Ovary (tissue), 7 donors: ENCODE measurements at regions not wholly inside any gene's neighbourhood (a gene's known extent, or its start where the extent isn't known, plus 50 kb on each side); places are given as distances from the start of the nearest gene placed in this dataset.

Source experiments
- DNase-seq, 5 donors: peaks; one replicate each; pipeline ENCODE4 v3.0.0-alpha.2; 2019 to 2020
- H3K27ac ChIP-seq, 2 donors: fragments of 200-600 bp; one replicate each; pipeline versions ENCODE4 v1.5.1 to v1.8.0; 2019 to 2022
- H3K27me3 ChIP-seq: fragments of 200-600 bp; one replicate; pipeline ENCODE4 v1.8.0; 2022
- H3K36me3 ChIP-seq: fragments of 200-600 bp; sonication (generic); one replicate; pipeline ENCODE4 v1.5.1; 2019
- H3K4me1 ChIP-seq: one replicate; pipeline ENCODE4 v1.8.1; 2013; ENCODE audit warnings: mild to moderate bottlenecking, moderate library complexity; ENCODE audit not compliant: insufficient read depth
- H3K4me3 ChIP-seq: fragments of 200-600 bp; sonication (generic); one replicate; pipeline ENCODE4 v1.5.1; 2017
- H3K9me3 ChIP-seq, 2 donors: fragments of 200-600 bp in 1 of 2; sonication (generic) in 1 of 2; one replicate each; pipeline versions ENCODE4 v1.5.1 to v1.8.1; 2013 to 2019; ENCODE audit warnings: mild to moderate bottlenecking in 1 of 2, moderate library complexity in 1 of 2
- EP300 ChIP-seq: sonication (generic); formaldehyde crosslinking; IDR thresholded peaks from one replicate; pipeline ENCODE4 v1.6.1; 2017; ENCODE audit warnings: antibody characterized with exemption
- POLR2A ChIP-seq: fragments of 450-650 bp; IDR thresholded peaks from one replicate; pipeline ENCODE4 v1.6.1; 2017; ENCODE audit warnings: antibody characterized with exemption, mild to moderate bottlenecking, moderate library complexity
- WGBS, 3 donors: extraction: QIAGEN DNeasy Blood & Tissue Kit in 1 of 3; methylation state at CpG; one replicate each; pipeline versions ENCODE4 v1.1.5 to v1.1.7; 2013 to 2017; 5-methylcytosine and 5-hydroxymethylcytosine counted together
- intact Hi-C, 4 donors: fragments of 100-400 bp; cut with DNase I; formaldehyde crosslinking; loops; one replicate each; pipeline versions ENCODE4 v1.11.0 to v1.15.1; 2022 to 2023
- TF ChIP-seq, protein P1 (sequence below), 3 donors: fragments of 450-650 bp in 2 of 3; fragments of 200-600 bp in 1 of 3; IDR thresholded peaks; one replicate each; pipeline versions ENCODE4 v1.5.1 to v1.8.0; 2016 to 2022; ENCODE audit warnings: antibody characterized with exemption in 3 of 3, mild to moderate bottlenecking in 1 of 3
- donor health status: DM: no; HTN: no; CAD: no; lungs with moderate emphysema.
- donor health status: DM: no; HTN: no; CAD: no.
- donor health status: Bipolar disorder and iron deficiency.
- donor health status: DM: no; HTN: no; CAD: no.
- donor health status: DM: yes; HTN: yes; CAD: no.

DNA sequence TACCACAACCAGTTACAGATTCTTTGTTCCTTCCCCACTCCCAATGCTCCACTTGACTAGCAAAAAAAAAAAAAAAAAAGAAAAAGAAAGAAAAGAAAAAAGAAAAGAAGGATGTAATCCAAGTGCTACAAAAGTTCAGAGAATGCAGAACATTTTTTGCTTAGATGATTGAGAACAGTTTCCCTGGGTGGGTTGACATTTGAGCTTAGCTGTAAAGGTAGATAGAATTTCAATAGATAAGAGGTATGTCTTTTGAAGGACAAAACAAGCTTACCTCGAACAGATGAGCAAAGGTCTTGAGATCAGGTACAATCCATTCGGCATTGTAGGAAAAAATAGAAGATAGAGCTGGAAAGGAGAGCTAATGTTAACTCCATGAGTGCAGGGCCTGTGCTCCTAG is 344.6 kb upstream of the NECTIN3 start:
- TF ChIP-seq EP300: no peak
- TF ChIP-seq POLR2A: no peak
- TF ChIP-seq, protein P1, sequence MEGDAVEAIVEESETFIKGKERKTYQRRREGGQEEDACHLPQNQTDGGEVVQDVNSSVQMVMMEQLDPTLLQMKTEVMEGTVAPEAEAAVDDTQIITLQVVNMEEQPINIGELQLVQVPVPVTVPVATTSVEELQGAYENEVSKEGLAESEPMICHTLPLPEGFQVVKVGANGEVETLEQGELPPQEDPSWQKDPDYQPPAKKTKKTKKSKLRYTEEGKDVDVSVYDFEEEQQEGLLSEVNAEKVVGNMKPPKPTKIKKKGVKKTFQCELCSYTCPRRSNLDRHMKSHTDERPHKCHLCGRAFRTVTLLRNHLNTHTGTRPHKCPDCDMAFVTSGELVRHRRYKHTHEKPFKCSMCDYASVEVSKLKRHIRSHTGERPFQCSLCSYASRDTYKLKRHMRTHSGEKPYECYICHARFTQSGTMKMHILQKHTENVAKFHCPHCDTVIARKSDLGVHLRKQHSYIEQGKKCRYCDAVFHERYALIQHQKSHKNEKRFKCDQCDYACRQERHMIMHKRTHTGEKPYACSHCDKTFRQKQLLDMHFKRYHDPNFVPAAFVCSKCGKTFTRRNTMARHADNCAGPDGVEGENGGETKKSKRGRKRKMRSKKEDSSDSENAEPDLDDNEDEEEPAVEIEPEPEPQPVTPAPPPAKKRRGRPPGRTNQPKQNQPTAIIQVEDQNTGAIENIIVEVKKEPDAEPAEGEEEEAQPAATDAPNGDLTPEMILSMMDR (IDR thresholded peaks at IDR 0.05): no peak
- Histone ChIP-seq H3K9me3 (no peaks in the 10 kb centered on the region), H3K36me3 (no peaks in the 10 kb centered on the region), H3K27me3 (no peaks in the 10 kb centered on the region), H3K4me3 (no peak overlapping the region), H3K4me1 (no peaks in the 10 kb centered on the region), H3K27ac (no peak overlapping the region)
- WGBS, 3 donors: 20 to 41% (median 34%) methylated on average over 2 of the region's 2 CpGs
- intact Hi-C loops: no loop called here
- DNase-seq: no peak

DNA sequence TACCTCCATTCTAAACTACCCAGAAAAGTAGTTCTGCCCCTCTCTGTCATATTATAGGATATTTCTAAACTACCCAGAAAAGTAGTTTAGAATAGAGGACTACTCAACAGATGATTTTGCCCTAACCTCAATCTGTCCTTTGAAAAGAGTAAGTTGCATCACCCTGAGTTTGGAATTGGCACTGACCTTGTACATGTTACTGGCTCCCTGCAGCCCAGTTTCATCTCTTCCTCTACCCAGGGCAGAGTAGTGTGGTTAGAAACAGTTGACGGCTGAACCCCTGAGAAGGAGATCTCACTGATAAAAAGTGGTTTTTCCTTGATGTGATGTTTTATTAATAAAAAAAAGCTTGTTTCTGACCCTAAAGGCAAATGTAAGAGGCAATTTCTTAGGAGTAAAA is 340.5 kb upstream of the NECTIN3 start:
- no peaks in the 10 kb centered on the region for H3K9me3 ChIP-seq
- no peaks in the 10 kb centered on the region for H3K36me3 ChIP-seq
- H3K27me3 ChIP-seq: no peaks in the 10 kb centered on the region
- TF ChIP-seq POLR2A: no peak
- TF ChIP-seq, protein P1 (IDR thresholded peaks at IDR 0.05): no peak
- TF ChIP-seq EP300: no peak
- no peaks in the 10 kb centered on the region for H3K4me1 ChIP-seq
- intact Hi-C loops: no loop called here
- no peak overlapping the region for H3K27ac ChIP-seq
- no peak for DNase-seq
- 65 to 77% (median 69%) methylated on average over 1 of the region's 1 CpG for WGBS, 3 donors
- H3K4me3 ChIP-seq: no peak overlapping the region

DNA sequence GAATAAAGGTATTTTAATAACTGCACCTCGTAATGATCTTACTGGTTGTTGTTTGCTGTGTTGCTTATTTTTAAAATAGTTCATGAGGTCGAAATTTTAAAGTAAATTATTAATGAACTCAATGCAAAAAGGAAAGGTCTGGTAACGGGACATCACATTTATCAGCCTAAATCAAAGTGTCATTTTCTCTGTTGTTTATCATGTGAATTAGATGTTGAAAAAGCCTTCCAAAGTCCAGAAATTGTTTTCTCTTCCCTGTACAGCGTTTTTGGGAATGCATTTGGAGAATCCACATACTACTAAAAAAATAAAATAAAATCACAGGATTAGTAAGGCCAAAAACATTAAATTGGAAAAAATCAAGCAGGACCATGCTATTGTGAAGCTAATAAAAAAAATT is 339.2 kb upstream of the NECTIN3 start:
- H3K27ac ChIP-seq: no peak overlapping the region
- no peaks in the 10 kb centered on the region for H3K36me3 ChIP-seq
- DNase-seq: no peak
- WGBS, 3 donors: 67 to 70% (median 69%) methylated on average over 4 of the region's 4 CpGs
- H3K4me1 ChIP-seq: no peaks in the 10 kb centered on the region
- H3K9me3 ChIP-seq: no peaks in the 10 kb centered on the region
- TF ChIP-seq POLR2A: no peak
- TF ChIP-seq, protein P1 (IDR thresholded peaks at IDR 0.05): no peak
- no peak for TF ChIP-seq EP300
- no peaks in the 10 kb centered on the region for H3K27me3 ChIP-seq
- no peak overlapping the region for H3K4me3 ChIP-seq
- intact Hi-C loops: no loop called here

DNA sequence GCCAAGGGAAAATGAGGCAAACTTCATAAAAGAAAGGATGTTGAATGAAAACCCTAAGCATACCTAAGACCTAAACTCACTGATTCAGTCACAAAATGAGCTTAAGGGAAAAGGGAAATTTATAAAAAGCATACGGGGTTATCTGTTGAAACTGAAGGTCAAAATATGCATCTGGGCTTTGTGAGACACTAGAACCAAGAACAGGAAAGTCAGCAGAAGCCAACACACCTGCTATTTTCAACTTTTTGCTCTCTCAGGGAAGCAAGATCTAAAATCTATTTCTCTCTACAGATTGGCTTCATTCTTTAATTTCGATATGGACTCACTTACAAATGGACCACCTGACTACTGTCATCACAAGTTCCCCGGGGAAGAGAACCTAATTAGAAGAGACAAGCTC is 338.6 kb upstream of the NECTIN3 start:
- Histone ChIP-seq H3K4me3 (no peak overlapping the region), H3K27me3 (no peaks in the 10 kb centered on the region), H3K36me3 (no peaks in the 10 kb centered on the region), H3K27ac (no peak overlapping the region), H3K9me3 (no peaks in the 10 kb centered on the region), H3K4me1 (no peaks in the 10 kb centered on the region)
- no peak for TF ChIP-seq POLR2A
- TF ChIP-seq, protein P1 (IDR thresholded peaks at IDR 0.05): no peak
- TF ChIP-seq EP300: no peak
- intact Hi-C loops: no loop called here
- no peak for DNase-seq
- 74 to 81% (median 81%) methylated on average over 3 of the region's 3 CpGs for WGBS, 3 donors

DNA sequence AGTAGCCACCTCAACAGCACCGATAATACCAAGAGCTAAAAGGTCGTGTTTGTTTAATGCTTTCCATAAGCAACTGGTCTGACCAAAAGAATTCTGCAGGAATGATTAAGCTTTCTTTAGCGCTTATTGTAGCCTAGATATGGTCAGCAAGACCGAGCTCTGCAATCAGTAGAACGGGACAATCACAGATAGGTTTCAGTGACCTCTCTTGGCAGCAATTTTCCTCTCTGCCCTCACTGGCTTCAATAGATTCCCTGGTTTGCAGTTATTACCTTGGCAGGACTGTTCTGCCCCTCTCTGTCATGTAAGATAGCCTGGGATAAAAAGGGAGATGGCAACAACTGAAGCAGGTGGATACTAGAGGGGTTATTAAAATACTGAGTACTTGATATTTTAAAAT is 337.1 kb upstream of the NECTIN3 start:
- H3K9me3 ChIP-seq: no peaks in the 10 kb centered on the region
- H3K27me3 ChIP-seq: no peaks in the 10 kb centered on the region
- no peak overlapping the region for H3K4me3 ChIP-seq
- no peaks in the 10 kb centered on the region for H3K36me3 ChIP-seq
- H3K4me1 ChIP-seq: no peaks in the 10 kb centered on the region
- no peak for DNase-seq
- 72 to 86% (median 81%) methylated on average over 5 of the region's 5 CpGs for WGBS, 3 donors
- no peak for TF ChIP-seq EP300
- no peak for TF ChIP-seq POLR2A
- TF ChIP-seq, protein P1 (IDR thresholded peaks at IDR 0.05): no peak
- intact Hi-C loops: no loop called here
- H3K27ac ChIP-seq: no peak overlapping the region
